ENCODE measurements at regions not wholly inside any gene's neighbourhood (a gene's known extent, or its start where the extent isn't known, plus 50 kb on each side); places are given as distances from the start of the nearest gene placed in this dataset.

DNA sequence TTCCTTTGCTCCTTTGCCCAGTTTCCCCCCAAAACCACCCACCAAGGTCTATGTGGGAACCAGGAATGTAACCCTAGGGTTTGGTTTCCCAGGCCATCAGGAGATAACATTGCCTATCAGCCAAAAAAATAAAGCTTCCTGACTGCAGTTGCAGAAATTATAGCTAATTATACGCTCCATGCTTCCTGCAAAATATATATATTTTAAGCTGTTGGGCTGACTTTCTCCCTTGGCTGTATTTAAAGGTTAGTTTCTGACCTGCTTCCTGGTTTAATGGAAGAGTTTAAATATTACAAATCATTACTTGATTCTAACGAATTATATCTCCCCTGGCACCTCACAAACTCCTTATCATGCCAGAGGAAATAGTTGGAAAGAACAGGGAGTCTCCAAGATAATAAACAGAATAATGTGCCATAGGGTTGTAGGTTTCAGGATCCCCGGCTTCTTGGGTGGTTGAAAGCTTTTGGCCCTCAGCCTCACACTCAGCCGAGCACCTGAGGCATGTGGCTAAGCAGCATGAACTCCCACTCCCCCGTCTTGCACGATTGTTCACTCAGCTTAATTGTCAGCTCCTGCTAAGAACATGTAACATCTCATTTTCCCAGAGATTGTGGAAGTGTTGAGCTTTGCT lies 79.9 kb downstream of the FZD1 start:
- TF ChIP-seq CTCF (IDR thresholded peaks at IDR 0.05; ENCODE audit: insufficient read depth, low read length, poor library complexity, severe bottlenecking) (no peak), EZH2phosphoT487 (conservative IDR thresholded peaks at IDR 0.05; ENCODE audit: low read length) (no peak)

Data from SU-DHL-6 (cell line).